CD4-positive, CD25-positive, alpha-beta regulatory T cell (primary cell): ENCODE measurements at regions not wholly inside any gene's neighbourhood (a gene's known extent, or its start where the extent isn't known, plus 50 kb on each side); places are given as distances from the start of the nearest gene placed in this dataset.

Experiments
- ATAC-seq, 2 donors: fragments of 150-1000 bp; cut with Tn5 transposase; one replicate each; pipeline ENCODE4 v1.10.0; 2021; ENCODE audit warnings: low read depth in 2 of 2, moderate number of reproducible peaks in 2 of 2, moderate library complexity in 1 of 2
- DNase-seq, 3 donors: peaks; one replicate each; pipeline versions ENCODE4 v3.0.0 to v3.0.0-alpha.2; 2012 to 2022; ENCODE audit warnings: mixed read lengths in 1 of 3
- H3K27ac ChIP-seq: one replicate; pipeline ENCODE4 v1.7.0; 2013; ENCODE audit warnings: mild to moderate bottlenecking, low read length; ENCODE audit not compliant: insufficient read depth, poor library complexity, severe bottlenecking
- H3K27me3 ChIP-seq: one replicate; pipeline ENCODE4 v1.7.0; 2013; ENCODE audit warnings: low read length; ENCODE audit not compliant: control insufficient read depth, insufficient read depth
- H3K36me3 ChIP-seq: one replicate; pipeline ENCODE4 v1.7.0; 2013; ENCODE audit warnings: mild to moderate bottlenecking, low read length, moderate library complexity; ENCODE audit not compliant: control insufficient read depth, insufficient read depth
- H3K4me1 ChIP-seq: 2 replicates; pipeline ENCODE4 v1.7.0; 2013; ENCODE audit warnings: mild to moderate bottlenecking, low read length; ENCODE audit not compliant: insufficient read depth, control insufficient read depth, poor library complexity, severe bottlenecking
- H3K4me3 ChIP-seq: one replicate; pipeline ENCODE4 v1.7.0; 2013; ENCODE audit warnings: low read depth, mild to moderate bottlenecking, low read length, moderate library complexity
- H3K9me3 ChIP-seq, 2 experiments: 1 replicate in 1 of 2; 2 replicates in 1 of 2; pipeline ENCODE4 v1.7.0; 2013; ENCODE audit warnings: low read length in 2 of 2, mild to moderate bottlenecking in 1 of 2, moderate library complexity in 1 of 2; ENCODE audit not compliant: control insufficient read depth in 2 of 2
- H3K27ac Mint-ChIP-seq, 3 donors: one replicate each; pipeline ENCODE4 v1.8.0; 2020 to 2022; ENCODE audit warnings: mild to moderate bottlenecking in 3 of 3, mixed read lengths in 3 of 3, moderate library complexity in 2 of 3
- H3K27me3 Mint-ChIP-seq: one replicate; pipeline ENCODE4 v1.8.0; 2022; ENCODE audit warnings: mild to moderate bottlenecking, mixed read lengths
- H3K36me3 Mint-ChIP-seq: one replicate; pipeline ENCODE4 v1.8.0; 2020; ENCODE audit warnings: mixed read lengths
- H3K4me1 Mint-ChIP-seq, 4 donors: one replicate each; pipeline ENCODE4 v1.8.0; 2020 to 2022; ENCODE audit warnings: mixed read lengths in 4 of 4, mild to moderate bottlenecking in 1 of 4
- H3K4me3 Mint-ChIP-seq, 4 donors: one replicate each; pipeline ENCODE4 v1.8.0; 2020 to 2022; ENCODE audit warnings: mild to moderate bottlenecking in 4 of 4, mixed read lengths in 4 of 4, moderate library complexity in 3 of 4
- H3K9me3 Mint-ChIP-seq, 7 donors: one replicate each; pipeline ENCODE4 v1.8.0; 2020 to 2022; ENCODE audit warnings: mixed read lengths in 7 of 7, mild to moderate bottlenecking in 3 of 7, moderate library complexity in 2 of 7

DNA sequence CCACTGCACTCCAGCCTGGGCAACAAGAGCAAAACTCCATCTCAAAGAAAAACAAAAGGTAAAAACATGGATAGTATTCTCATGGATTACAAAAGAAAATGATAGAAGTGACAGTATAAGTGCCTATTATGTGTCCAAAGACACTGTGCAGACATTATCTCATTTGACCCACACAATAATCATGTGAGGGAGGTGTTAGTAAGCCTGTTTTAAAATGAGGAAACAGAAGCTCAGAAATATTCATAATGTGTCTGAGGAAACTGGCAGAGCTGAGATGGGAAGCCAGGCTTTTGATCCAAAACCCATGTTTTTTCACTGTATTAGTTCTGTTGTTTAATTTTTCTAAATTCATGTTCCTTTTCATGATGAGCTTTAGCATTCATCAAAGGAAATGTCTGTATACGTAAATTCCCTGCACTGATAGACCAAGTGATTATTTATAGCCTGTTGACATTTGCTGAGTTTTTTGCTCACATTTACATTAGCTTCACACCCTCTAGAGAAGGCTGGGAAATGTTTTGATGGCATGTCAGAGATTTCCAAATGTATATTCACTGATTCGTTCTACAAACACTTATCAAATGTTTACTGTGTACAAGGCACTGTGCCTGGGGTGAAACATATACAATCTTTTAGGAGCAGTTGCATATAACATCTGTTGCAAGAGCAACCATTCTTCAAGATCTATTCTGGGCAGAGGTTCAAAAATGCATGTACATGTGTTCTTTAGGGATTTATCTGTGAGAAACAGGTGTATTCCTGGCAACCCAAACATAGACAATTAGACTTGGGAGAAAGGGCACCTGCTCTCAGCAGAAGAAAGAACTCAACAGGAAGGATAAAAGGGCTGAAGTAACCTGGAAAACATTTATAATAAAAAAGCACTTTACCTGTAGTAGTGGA is 331.5 kb downstream of the SAMD5 start:
- Histone ChIP-seq H3K36me3 (no peaks in the 10 kb centered on the region), H3K27me3 (no peaks in the 10 kb centered on the region), H3K4me1 (no peaks in the 10 kb centered on the region), H3K9me3 (no peaks in the 10 kb centered on the region), H3K27ac (no peak overlapping the region), H3K4me3 (no peak overlapping the region)
- Mint-ChIP-seq H3K4me1 (no peaks in the 10 kb centered on the region), H3K27me3 (no peaks in the 10 kb centered on the region), H3K27ac (no peak overlapping the region), H3K4me3 (no peak overlapping the region), H3K9me3 (peaks cover 0 to 3% (median 0%) of the 10 kb centered on the region in 7 donors), H3K36me3 (no peaks in the 10 kb centered on the region)
- DNase-seq = no peak
- no peak for ATAC-seq

- H3K4me3 Mint-ChIP-seq = no peak overlapping the region
Measured at GRCh38 chr6:147841547-147842148, 333.2 kb downstream of the SAMD5 start.

GRCh38 chr6:147849401-147850330 is 341.2 kb downstream of the SAMD5 start:
- peaks cover 0 to 1% (median 0%) of the 10 kb centered on the region in 7 donors for H3K9me3 Mint-ChIP-seq
- no peak overlapping the region for H3K4me3 Mint-ChIP-seq
- no peaks in the 10 kb centered on the region for H3K36me3 Mint-ChIP-seq
- Histone ChIP-seq H3K27ac (no peak overlapping the region), H3K9me3 (no peaks in the 10 kb centered on the region), H3K4me3 (no peak overlapping the region), H3K36me3 (no peaks in the 10 kb centered on the region), H3K27me3 (no peaks in the 10 kb centered on the region), H3K4me1 (no peaks in the 10 kb centered on the region)
- no peak overlapping the region for H3K27ac Mint-ChIP-seq
- H3K4me1 Mint-ChIP-seq = no peaks in the 10 kb centered on the region
- no peaks in the 10 kb centered on the region for H3K27me3 Mint-ChIP-seq
- ATAC-seq (no peak), DNase-seq (no peak)

More at GRCh38 chr6:147841547-147842148, 333.2 kb downstream of the SAMD5 start:
- no peak for ATAC-seq
- no peak overlapping the region for H3K4me3 ChIP-seq
- H3K27me3 ChIP-seq = no peaks in the 10 kb centered on the region
- H3K36me3 ChIP-seq = no peaks in the 10 kb centered on the region
- peaks cover 0 to 3% (median 0%) of the 10 kb centered on the region in 7 donors for H3K9me3 Mint-ChIP-seq
- no peak overlapping the region for H3K27ac Mint-ChIP-seq
- H3K27ac ChIP-seq = no peak overlapping the region
- no peaks in the 10 kb centered on the region for H3K4me1 ChIP-seq
- H3K27me3 Mint-ChIP-seq = no peaks in the 10 kb centered on the region
- DNase-seq = no peak
- no peaks in the 10 kb centered on the region for H3K4me1 Mint-ChIP-seq
- no peaks in the 10 kb centered on the region for H3K9me3 ChIP-seq
- H3K36me3 Mint-ChIP-seq = no peaks in the 10 kb centered on the region

DNA sequence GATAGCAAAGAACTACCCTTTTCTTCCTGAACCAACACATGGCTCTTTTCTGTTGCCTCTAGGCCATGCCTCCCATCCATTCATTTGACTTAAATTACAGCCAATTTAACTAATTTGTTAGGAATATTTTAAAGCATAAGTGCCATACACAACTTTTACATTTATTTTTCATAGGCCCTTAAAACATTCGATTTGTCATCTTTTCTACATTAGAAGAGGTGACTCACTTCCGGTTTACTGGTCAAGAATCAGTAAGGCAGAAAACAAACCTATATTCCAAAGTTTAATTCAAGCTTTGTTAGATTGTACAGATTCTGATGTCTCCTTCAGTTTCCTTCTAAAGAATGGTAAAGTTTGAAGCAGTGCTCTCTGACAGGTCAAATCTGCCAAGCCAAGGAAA is 344.3 kb downstream of the SAMD5 start:
- ATAC-seq (no peak), DNase-seq (no peak)
- Histone ChIP-seq H3K4me1 (no peaks in the 10 kb centered on the region), H3K27me3 (no peaks in the 10 kb centered on the region), H3K27ac (no peak overlapping the region), H3K36me3 (no peaks in the 10 kb centered on the region), H3K4me3 (no peak overlapping the region), H3K9me3 (no peaks in the 10 kb centered on the region)
- no peak overlapping the region for H3K27ac Mint-ChIP-seq
- H3K36me3 Mint-ChIP-seq = no peaks in the 10 kb centered on the region
- H3K4me3 Mint-ChIP-seq = no peak overlapping the region
- peaks cover 0 to 1% (median 0%) of the 10 kb centered on the region in 7 donors for H3K9me3 Mint-ChIP-seq
- H3K4me1 Mint-ChIP-seq = no peaks in the 10 kb centered on the region
- H3K27me3 Mint-ChIP-seq = no peaks in the 10 kb centered on the region

DNA sequence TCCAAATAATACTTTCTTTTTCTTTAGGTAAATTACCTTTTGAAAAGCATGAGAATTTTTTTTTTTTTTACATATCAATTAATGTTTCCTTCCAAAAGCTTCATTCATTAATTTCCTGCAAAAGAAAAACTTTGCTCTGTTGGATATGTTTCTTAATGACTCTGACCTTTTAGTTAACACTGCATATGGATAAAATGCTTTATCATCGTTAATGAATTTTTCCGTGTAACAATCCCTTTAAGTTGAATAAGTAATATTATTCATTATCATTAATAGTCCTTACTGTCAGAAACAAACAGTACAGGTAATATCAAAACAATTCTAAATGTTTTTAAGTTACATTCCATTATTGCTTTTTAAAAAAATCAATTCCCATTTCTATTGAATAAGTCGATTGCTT is 345.1 kb downstream of the SAMD5 start:
- no peak for DNase-seq
- Histone ChIP-seq H3K4me1 (no peaks in the 10 kb centered on the region), H3K4me3 (no peak overlapping the region), H3K27me3 (no peaks in the 10 kb centered on the region), H3K9me3 (no peaks in the 10 kb centered on the region), H3K27ac (no peak overlapping the region), H3K36me3 (no peaks in the 10 kb centered on the region)
- Mint-ChIP-seq H3K4me1 (no peaks in the 10 kb centered on the region), H3K27ac (no peak overlapping the region), H3K9me3 (peaks cover 0 to 3% (median 0%) of the 10 kb centered on the region in 7 donors), H3K27me3 (no peaks in the 10 kb centered on the region), H3K4me3 (no peak overlapping the region), H3K36me3 (no peaks in the 10 kb centered on the region)
- no peak for ATAC-seq

- H3K9me3 Mint-ChIP-seq = peaks cover 0 to 4% (median 0%) of the 10 kb centered on the region in 7 donors
- no peaks in the 10 kb centered on the region for H3K4me1 Mint-ChIP-seq
- H3K4me3 Mint-ChIP-seq = no peak overlapping the region
- Histone ChIP-seq H3K4me1 (no peaks in the 10 kb centered on the region), H3K4me3 (no peak overlapping the region), H3K27ac (no peak overlapping the region), H3K36me3 (no peaks in the 10 kb centered on the region), H3K9me3 (no peaks in the 10 kb centered on the region), H3K27me3 (no peaks in the 10 kb centered on the region)
- H3K27me3 Mint-ChIP-seq = no peaks in the 10 kb centered on the region
- no peaks in the 10 kb centered on the region for H3K36me3 Mint-ChIP-seq
- DNase-seq (no peak), ATAC-seq (no peak)
- no peak overlapping the region for H3K27ac Mint-ChIP-seq
Measured at GRCh38 chr6:147855803-147856482, 347.5 kb downstream of the SAMD5 start.

DNA sequence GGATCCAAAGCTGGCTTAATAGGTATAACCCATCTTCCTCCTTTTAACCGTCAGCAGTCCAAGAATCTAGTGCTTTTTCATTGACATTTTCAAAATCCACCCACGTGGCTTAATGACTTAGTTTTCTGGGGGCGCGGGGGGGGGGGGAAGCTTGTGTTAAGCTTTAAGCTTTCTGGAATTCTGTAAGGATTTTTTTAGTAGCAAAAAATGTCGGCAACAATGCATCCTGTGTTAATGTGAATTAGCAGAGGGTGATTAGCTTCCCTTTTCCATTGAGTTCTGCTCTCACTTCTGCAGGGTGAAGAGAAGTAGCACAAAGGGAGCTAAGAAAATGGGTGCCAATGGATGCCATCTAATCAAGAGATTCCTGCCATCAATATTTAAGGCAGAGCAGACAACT is 348.2 kb downstream of the SAMD5 start:
- Mint-ChIP-seq H3K4me1 (no peaks in the 10 kb centered on the region), H3K27me3 (no peaks in the 10 kb centered on the region), H3K9me3 (peaks cover 0 to 4% (median 0%) of the 10 kb centered on the region in 7 donors), H3K27ac (no peak overlapping the region), H3K4me3 (no peak overlapping the region), H3K36me3 (no peaks in the 10 kb centered on the region)
- Histone ChIP-seq H3K36me3 (no peaks in the 10 kb centered on the region), H3K9me3 (no peaks in the 10 kb centered on the region), H3K27me3 (no peaks in the 10 kb centered on the region), H3K4me1 (no peaks in the 10 kb centered on the region), H3K4me3 (no peak overlapping the region), H3K27ac (no peak overlapping the region)
- no peak for ATAC-seq
- no peak for DNase-seq
